SK-N-SH (cell line): ENCODE measurements at regions not wholly inside any gene's neighbourhood (a gene's known extent, or its start where the extent isn't known, plus 50 kb on each side); places are given as distances from the start of the nearest gene placed in this dataset.

Source experiments
- CTCF ChIA-PET: fragments of 300-600, 350-600 bp; formaldehyde crosslinking; extraction: SDS; loops from one replicate; lab custom pipeline; 2021; lab: Yijun Ruan, JAX
- POLR2A ChIA-PET: fragments of 350-600 bp; sonication (Branson Sonifier 250); formaldehyde crosslinking; extraction: SDS; loops from one replicate; lab custom pipeline; 2020; ENCODE audit warnings: antibody characterized with exemption, inconsistent platforms; lab: Yijun Ruan, JAX
- DNase-seq: peaks from one replicate; pipeline ENCODE4 v3.0.0; 2012
- H2AFZ ChIP-seq: fragments of 200-600 bp; sonication (generic); 2 replicates; pipeline ENCODE4 v1.8.1; 2016; ENCODE audit warnings: antibody characterized with exemption, mild to moderate bottlenecking, low read depth
- H3F3A ChIP-seq: fragments of 200-600 bp; sonication (generic); replicated peaks from 2 replicates; pipeline ENCODE3; 2016; ENCODE audit warnings: antibody characterized with exemption, mild to moderate bottlenecking; ENCODE audit not compliant: insufficient read depth
- H3K27ac ChIP-seq, 2 experiments: fragments of 200-500 bp in 1 of 2; fragments of 200-600 bp in 1 of 2; sonication (Bioruptor generic) in 1 of 2; sonication (generic), shearing (Covaris generic) in 1 of 2; 2 replicates each; pipeline versions ENCODE4 v1.5.1 to v1.6.1; 2014 to 2016; ENCODE audit warnings: low read depth in 2 of 2, inconsistent platforms in 1 of 2, low read length in 1 of 2, mild to moderate bottlenecking in 1 of 2, mixed read lengths in 1 of 2
- H3K27me3 ChIP-seq: fragments of 200-600 bp; sonication (generic), shearing (Covaris generic); 2 replicates; pipeline ENCODE4 v1.6.1; 2016; ENCODE audit warnings: mixed run types; ENCODE audit not compliant: insufficient read depth
- H3K36me3 ChIP-seq, 2 experiments: fragments of 200-500 bp in 1 of 2; fragments of 200-600 bp in 1 of 2; sonication (Bioruptor generic) in 1 of 2; sonication (generic) in 1 of 2; replicated peaks in 1 of 2; 2 replicates each; pipeline versions ENCODE3 to v1.5.1; 2014 to 2016; ENCODE audit warnings: low read length in 1 of 2, mild to moderate bottlenecking in 1 of 2; ENCODE audit not compliant: insufficient read depth in 2 of 2, control insufficient read depth in 1 of 2
- H3K4me1 ChIP-seq, 2 experiments: fragments of 200-500 bp in 1 of 2; fragments of 200-600 bp in 1 of 2; sonication (Bioruptor generic) in 1 of 2; sonication (generic), shearing (Covaris generic) in 1 of 2; 2 replicates each; pipeline versions ENCODE4 v1.5.1 to v1.6.1; 2014 to 2016; ENCODE audit warnings: low read depth in 1 of 2, low read length in 1 of 2, mixed run types in 1 of 2; ENCODE audit not compliant: insufficient read depth in 2 of 2, control insufficient read depth in 1 of 2
- H3K4me2 ChIP-seq: fragments of 200-600 bp; sonication (generic), shearing (Covaris generic); 2 replicates; pipeline ENCODE4 v1.6.1; 2017; ENCODE audit warnings: mixed run types
- H3K4me3 ChIP-seq, 2 experiments: fragments of 200-500 bp in 1 of 2; fragments of 200-600 bp in 1 of 2; sonication (Bioruptor generic) in 1 of 2; sonication (generic), shearing (Covaris generic) in 1 of 2; 2 replicates each; pipeline versions ENCODE4 v1.5.1 to v1.8.1; 2014 to 2016; ENCODE audit warnings: low read depth in 2 of 2, inconsistent platforms in 1 of 2, low read length in 1 of 2, mild to moderate bottlenecking in 1 of 2, mixed read lengths in 1 of 2, moderate library complexity in 1 of 2
- H3K79me2 ChIP-seq: fragments of 200-600 bp; sonication (generic); 2 replicates; pipeline ENCODE4 v1.8.1; 2017; ENCODE audit warnings: mild to moderate bottlenecking; ENCODE audit not compliant: insufficient read depth
- H3K9ac ChIP-seq: fragments of 200-600 bp; sonication (generic); 2 replicates; pipeline ENCODE4 v1.6.1; 2017; ENCODE audit warnings: mixed run types
- H3K9me2 ChIP-seq: fragments of 200-600 bp; sonication (generic); 2 replicates; pipeline ENCODE4 v1.6.1; 2017; ENCODE audit warnings: mixed run types
- H3K9me3 ChIP-seq: fragments of 200-600 bp; sonication (generic); 2 replicates; pipeline ENCODE4 v1.6.1; 2017; ENCODE audit warnings: mixed run types, mild to moderate bottlenecking, moderate library complexity
- H4K20me1 ChIP-seq: fragments of 200-600 bp; sonication (generic); 2 replicates; pipeline ENCODE4 v1.6.1; 2017; ENCODE audit warnings: mild to moderate bottlenecking, mixed run types; ENCODE audit not compliant: insufficient read depth
- EP300 ChIP-seq, 2 experiments: IDR thresholded peaks; 2 replicates each; pipeline versions ENCODE4 v1.4.0 to v1.6.1; 2012; ENCODE audit warnings: borderline replicate concordance in 1 of 2, low read depth in 1 of 2, low read length in 1 of 2
- EZH2phosphoT487 ChIP-seq: fragments of 200-600 bp; sonication (generic); IDR thresholded peaks from 2 replicates; pipeline ENCODE4 v1.6.1; 2017; ENCODE audit warnings: low read depth, mixed run types, mild to moderate bottlenecking, antibody characterized with exemption, moderate library complexity, borderline replicate concordance
- FOXJ3 ChIP-seq: sonication (generic); formaldehyde crosslinking; IDR thresholded peaks from 2 replicates; pipeline ENCODE4 v1.5.1; 2020; ENCODE audit warnings: mild to moderate bottlenecking, missing genetic modification reagents
- GABPA ChIP-seq: IDR thresholded peaks from 2 replicates; pipeline ENCODE4 v1.4.0; 2012; ENCODE audit warnings: low read depth, mild to moderate bottlenecking
- JUND ChIP-seq: IDR thresholded peaks from 2 replicates; pipeline ENCODE4 v1.4.0; 2012
- NFIC ChIP-seq: IDR thresholded peaks from 2 replicates; pipeline ENCODE4 v1.4.0; 2012; ENCODE audit warnings: borderline replicate concordance
- POLR2AphosphoS5 ChIP-seq: IDR thresholded peaks from 2 replicates; pipeline ENCODE4 v1.6.1; 2012; ENCODE audit warnings: low read depth, low read length
- SMC3 ChIP-seq: IDR thresholded peaks from 2 replicates; pipeline ENCODE4 v1.6.1; 2012; ENCODE audit warnings: low read depth, low read length, improper control_type of control experiment
- TCF12 ChIP-seq: IDR thresholded peaks from 2 replicates; pipeline ENCODE4 v1.4.0; 2012
- TEAD4 ChIP-seq: IDR thresholded peaks from 2 replicates; pipeline ENCODE4 v1.4.0; 2012; ENCODE audit warnings: mild to moderate bottlenecking, borderline replicate concordance; ENCODE audit not compliant: insufficient read depth
- YY1 ChIP-seq: IDR thresholded peaks from 2 replicates; pipeline ENCODE4 v1.4.0; 2012; ENCODE audit warnings: low read depth, mild to moderate bottlenecking
- WGBS: methylation state at CpG from one replicate; pipeline ENCODE4 v1.1.6; 2017; ENCODE audit warnings: low lambda C conversion rate; 5-methylcytosine and 5-hydroxymethylcytosine counted together
- TF ChIP-seq, protein P1 (sequence below): IDR thresholded peaks from 2 replicates; pipeline ENCODE4 v1.4.0; 2012; ENCODE audit warnings: low read depth, borderline replicate concordance
- TF ChIP-seq, protein P2 (sequence below): fragments of 150-350 bp; IDR thresholded peaks from 2 replicates; pipeline ENCODE4 v1.6.1; 2016; ENCODE audit warnings: mild to moderate bottlenecking, low read depth, low read length
- TF ChIP-seq, protein P3 (sequence below): fragments of 150-350 bp; IDR thresholded peaks from 2 replicates; pipeline ENCODE4 v1.6.1; 2017; ENCODE audit warnings: antibody characterized with exemption, low read length, low read depth, borderline replicate concordance
- TF ChIP-seq, protein P4 (sequence below): IDR thresholded peaks from 2 replicates; pipeline ENCODE4 v1.4.0; 2012; ENCODE audit warnings: low read depth, borderline replicate concordance

DNA sequence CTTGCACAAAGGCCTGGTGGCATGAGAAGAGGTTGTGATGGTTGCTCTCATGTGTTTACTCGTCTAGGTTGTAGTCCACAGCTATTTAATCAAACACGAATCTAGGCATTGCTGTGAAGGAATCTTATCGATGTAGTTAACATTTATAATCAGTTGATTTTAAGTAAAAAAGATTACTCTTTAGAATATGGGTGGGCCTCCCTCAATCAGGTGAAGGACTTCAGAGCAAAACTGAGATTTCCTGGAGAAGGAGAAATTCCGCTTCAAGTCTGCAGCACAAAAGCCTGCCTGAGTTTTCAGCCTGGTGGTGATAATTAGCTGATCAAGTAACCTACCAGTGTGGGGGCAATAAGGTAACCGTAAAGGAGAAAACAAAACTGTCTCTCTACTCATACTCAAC lies 523.6 kb downstream of the GRIN2A start:
- CTCF ChIA-PET, result interaction anchor here (2.9 kb wide), 1 partner anchor 11 kb away, joined by 8 read pairs; no protein-coding TSS in a partner anchor
- WGBS, result 26% methylated on average over 5 of the region's 5 CpGs

DNA sequence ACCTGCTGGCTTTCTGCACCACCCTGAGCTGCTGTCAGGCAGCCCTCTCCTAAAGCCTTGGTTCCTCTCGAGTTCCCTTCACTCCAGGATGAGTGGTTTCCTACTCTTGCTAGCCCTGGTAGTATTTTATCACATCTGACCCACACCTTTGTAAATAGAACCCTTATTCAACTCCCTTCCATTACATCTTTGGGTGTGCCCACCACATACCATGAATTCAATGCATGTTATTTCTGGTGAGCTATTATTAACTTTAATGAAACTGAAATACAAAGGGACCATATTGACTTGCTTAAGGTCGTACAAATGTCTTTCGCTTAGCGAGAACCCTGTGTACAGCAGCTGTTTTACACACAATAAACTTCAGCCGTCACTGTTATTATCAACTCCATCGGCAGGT lies 521.3 kb downstream of the GRIN2A start:
- Histone ChIP-seq H2AFZ (no peak overlapping the region), H3F3A (no peaks in the 10 kb centered on the region), H3K27ac (no peak overlapping the region), H3K79me2 (no peaks in the 10 kb centered on the region), H3K4me1 (no peaks in the 10 kb centered on the region), H3K27me3 (no peaks in the 10 kb centered on the region), H3K36me3 (no peaks in the 10 kb centered on the region), H3K4me3 (no peak overlapping the region), H3K9me3 (no peaks in the 10 kb centered on the region), H3K9me2 (no peaks in the 10 kb centered on the region), H3K4me2 (no peak overlapping the region)
- CTCF ChIA-PET, result interaction anchor here (2.9 kb wide), 1 partner anchor 13 kb away, joined by 8 read pairs; no protein-coding TSS in a partner anchor
- 29% methylated on average over 6 of the region's 6 CpGs for WGBS
- POLR2A ChIA-PET, result no interaction called here
- no peak for DNase-seq
- no peak for TF ChIP-seq YY1
- TF ChIP-seq EZH2phosphoT487, result no peak
- TF ChIP-seq, protein P1, sequence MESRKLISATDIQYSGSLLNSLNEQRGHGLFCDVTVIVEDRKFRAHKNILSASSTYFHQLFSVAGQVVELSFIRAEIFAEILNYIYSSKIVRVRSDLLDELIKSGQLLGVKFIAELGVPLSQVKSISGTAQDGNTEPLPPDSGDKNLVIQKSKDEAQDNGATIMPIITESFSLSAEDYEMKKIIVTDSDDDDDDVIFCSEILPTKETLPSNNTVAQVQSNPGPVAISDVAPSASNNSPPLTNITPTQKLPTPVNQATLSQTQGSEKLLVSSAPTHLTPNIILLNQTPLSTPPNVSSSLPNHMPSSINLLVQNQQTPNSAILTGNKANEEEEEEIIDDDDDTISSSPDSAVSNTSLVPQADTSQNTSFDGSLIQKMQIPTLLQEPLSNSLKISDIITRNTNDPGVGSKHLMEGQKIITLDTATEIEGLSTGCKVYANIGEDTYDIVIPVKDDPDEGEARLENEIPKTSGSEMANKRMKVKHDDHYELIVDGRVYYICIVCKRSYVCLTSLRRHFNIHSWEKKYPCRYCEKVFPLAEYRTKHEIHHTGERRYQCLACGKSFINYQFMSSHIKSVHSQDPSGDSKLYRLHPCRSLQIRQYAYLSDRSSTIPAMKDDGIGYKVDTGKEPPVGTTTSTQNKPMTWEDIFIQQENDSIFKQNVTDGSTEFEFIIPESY, result no peak
- TF ChIP-seq NFIC, result no peak
- TF ChIP-seq TEAD4, result no peak
- no peak for TF ChIP-seq SMC3
- TF ChIP-seq POLR2AphosphoS5, result no peak
- no peak for TF ChIP-seq TCF12
- TF ChIP-seq, protein P2, sequence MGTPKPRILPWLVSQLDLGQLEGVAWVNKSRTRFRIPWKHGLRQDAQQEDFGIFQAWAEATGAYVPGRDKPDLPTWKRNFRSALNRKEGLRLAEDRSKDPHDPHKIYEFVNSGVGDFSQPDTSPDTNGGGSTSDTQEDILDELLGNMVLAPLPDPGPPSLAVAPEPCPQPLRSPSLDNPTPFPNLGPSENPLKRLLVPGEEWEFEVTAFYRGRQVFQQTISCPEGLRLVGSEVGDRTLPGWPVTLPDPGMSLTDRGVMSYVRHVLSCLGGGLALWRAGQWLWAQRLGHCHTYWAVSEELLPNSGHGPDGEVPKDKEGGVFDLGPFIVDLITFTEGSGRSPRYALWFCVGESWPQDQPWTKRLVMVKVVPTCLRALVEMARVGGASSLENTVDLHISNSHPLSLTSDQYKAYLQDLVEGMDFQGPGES, result no peak
- no peak for TF ChIP-seq FOXJ3
- TF ChIP-seq, all 33 proteins: peak for 0
- H3K9ac ChIP-seq, result no peak overlapping the region
- H4K20me1 ChIP-seq, result no peaks in the 10 kb centered on the region

More for the DNA sequence above, 523.6 kb downstream of the GRIN2A start:
- Histone ChIP-seq H3F3A (no peaks in the 10 kb centered on the region), H2AFZ (no peak overlapping the region), H3K4me1 (no peaks in the 10 kb centered on the region), H4K20me1 (no peaks in the 10 kb centered on the region), H3K9ac (no peak overlapping the region), H3K9me2 (no peaks in the 10 kb centered on the region), H3K4me2 (no peak overlapping the region), H3K27me3 (no peaks in the 10 kb centered on the region), H3K4me3 (no peak overlapping the region), H3K27ac (no peak overlapping the region), H3K79me2 (no peaks in the 10 kb centered on the region), H3K9me3 (no peaks in the 10 kb centered on the region), H3K36me3 (no peaks in the 10 kb centered on the region)
- no peak for TF ChIP-seq GABPA
- no peak for TF ChIP-seq EP300 (IDR thresholded peaks at IDR 0.05; ENCODE audit: borderline replicate concordance in 1 of 2, low read depth in 1 of 2, low read length in 1 of 2)
- no peak for TF ChIP-seq YY1
- TF ChIP-seq, protein P2, result no peak
- TF ChIP-seq, protein P3, sequence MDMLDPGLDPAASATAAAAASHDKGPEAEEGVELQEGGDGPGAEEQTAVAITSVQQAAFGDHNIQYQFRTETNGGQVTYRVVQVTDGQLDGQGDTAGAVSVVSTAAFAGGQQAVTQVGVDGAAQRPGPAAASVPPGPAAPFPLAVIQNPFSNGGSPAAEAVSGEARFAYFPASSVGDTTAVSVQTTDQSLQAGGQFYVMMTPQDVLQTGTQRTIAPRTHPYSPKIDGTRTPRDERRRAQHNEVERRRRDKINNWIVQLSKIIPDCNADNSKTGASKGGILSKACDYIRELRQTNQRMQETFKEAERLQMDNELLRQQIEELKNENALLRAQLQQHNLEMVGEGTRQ, result no peak
- no peak for TF ChIP-seq SMC3
- TF ChIP-seq, protein P4, sequence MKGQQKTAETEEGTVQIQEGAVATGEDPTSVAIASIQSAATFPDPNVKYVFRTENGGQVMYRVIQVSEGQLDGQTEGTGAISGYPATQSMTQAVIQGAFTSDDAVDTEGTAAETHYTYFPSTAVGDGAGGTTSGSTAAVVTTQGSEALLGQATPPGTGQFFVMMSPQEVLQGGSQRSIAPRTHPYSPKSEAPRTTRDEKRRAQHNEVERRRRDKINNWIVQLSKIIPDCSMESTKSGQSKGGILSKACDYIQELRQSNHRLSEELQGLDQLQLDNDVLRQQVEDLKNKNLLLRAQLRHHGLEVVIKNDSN, result no peak
- TF ChIP-seq JUND, result no peak
- POLR2A ChIA-PET, result no interaction called here
- no peak for DNase-seq
